ENCODE measurements at regions not wholly inside any gene's neighbourhood (a gene's known extent, or its start where the extent isn't known, plus 50 kb on each side); places are given as distances from the start of the nearest gene placed in this dataset.

- BruUV-seq (replicated peaks) = no TSS peak
- ChIA-PET CTCF (ENCODE audit: low intra/inter-chr PET ratio) (no interaction called here), POLR2A (no interaction called here)
- Histone ChIP-seq H4K20me1 (replicated peaks; ENCODE audit: control insufficient read depth, insufficient read depth, low read length) (no peaks in the 10 kb centered on the region), H3K36me3 (ENCODE audit: control insufficient read depth, insufficient read depth, low read length) (no peaks in the 10 kb centered on the region), H3K9me1 (ENCODE audit: control insufficient read depth, insufficient read depth, low read length) (no peaks in the 10 kb centered on the region), H3K4me2 (ENCODE audit: insufficient read depth, low read length) (no peak overlapping the region), H3K4me3 (no peak overlapping the region), H3K9ac (ENCODE audit: insufficient read depth in 1 of 2, low read depth in 2 of 2, low read length in 2 of 2) (no peak overlapping the region), H2AFZ (ENCODE audit: low read depth, low read length) (no peak overlapping the region), H3K27ac (ENCODE audit: extremely low read depth, low read depth, low read length) (no peak overlapping the region), H3K4me1 (replicated peaks in 1 of 2; ENCODE audit: control insufficient read depth in 2 of 2, insufficient read depth in 2 of 2, low read length in 2 of 2) (no peaks in the 10 kb centered on the region), H3K27me3 (ENCODE audit: control insufficient read depth in 2 of 2, insufficient read depth in 2 of 2, low read length in 2 of 2) (peaks cover 0 to 5% of the 10 kb centered on the region in 2 experiments; a peak in 1 of 5 replicates), H3K79me2 (ENCODE audit: control insufficient read depth, insufficient read depth, low read length) (no peaks in the 10 kb centered on the region), H3K9me3 (replicated peaks; ENCODE audit: control insufficient read depth, insufficient read depth, low read depth, low read length) (no peaks in the 10 kb centered on the region)
- ATAC-seq (no peak), FAIRE-seq (no peak), DNase-seq (ENCODE audit: extremely low read depth in 1 of 4, low spot score in 3 of 4) (no peak)
- in situ Hi-C loops (cut with MboI) = no loop called here
- TF ChIP-seq NELFE (IDR thresholded peaks at IDR 0.05; ENCODE audit: insufficient read depth, insufficient read length) = no peak
- TF ChIP-seq KAT8 (IDR thresholded peaks at IDR 0.05; ENCODE audit: low read depth) = no peak
- TF ChIP-seq ZBTB12 (CRISPR knock-in tag; IDR thresholded peaks at IDR 0.05) = no peak
- TF ChIP-seq STAT5B (CRISPR knock-in tag; IDR thresholded peaks at IDR 0.05) = no peak
- 0% methylated on average over 6 of the region's 6 CpGs for WGBS (ENCODE audit: insufficient coverage, low coverage, missing lambda C conversion rate)
- intact Hi-C loops (cut with micrococcal nuclease) = no loop called here
Measured at GRCh38 chr11:71356280-71356876, 91.8 kb downstream of the DHCR7 start.

GRCh38 chr11:71355281-71355680 lies 92.9 kb downstream of the DHCR7 start:
- 0% methylated on average over 2 of the region's 2 CpGs for WGBS (ENCODE audit: insufficient coverage, low coverage, missing lambda C conversion rate)
- no peak overlapping the region for H3K4me2 ChIP-seq (ENCODE audit: insufficient read depth, low read length)
- DNase-seq (ENCODE audit: extremely low read depth in 1 of 4, low spot score in 3 of 4) (no peak), ATAC-seq (no peak), FAIRE-seq (no peak)
- H3K9ac ChIP-seq (ENCODE audit: insufficient read depth in 1 of 2, low read depth in 2 of 2, low read length in 2 of 2) = no peak overlapping the region
- no peak overlapping the region for H2AFZ ChIP-seq (ENCODE audit: low read depth, low read length)
- CTCF ChIA-PET (ENCODE audit: low intra/inter-chr PET ratio) = no interaction called here
- no peak overlapping the region for H3K4me3 ChIP-seq
- H3K27ac ChIP-seq (ENCODE audit: extremely low read depth, low read depth, low read length) = no peak overlapping the region
- H3K4me1 ChIP-seq (replicated peaks in 1 of 2; ENCODE audit: control insufficient read depth in 2 of 2, insufficient read depth in 2 of 2, low read length in 2 of 2) = no peaks in the 10 kb centered on the region
- H3K9me3 ChIP-seq (replicated peaks; ENCODE audit: control insufficient read depth, insufficient read depth, low read depth, low read length) = no peaks in the 10 kb centered on the region
- POLR2A ChIA-PET = no interaction called here
- H3K36me3 ChIP-seq (ENCODE audit: control insufficient read depth, insufficient read depth, low read length) = no peaks in the 10 kb centered on the region
- intact Hi-C loops (cut with micrococcal nuclease) (no loop called here), in situ Hi-C loops (cut with MboI) (no loop called here)
- H3K79me2 ChIP-seq (ENCODE audit: control insufficient read depth, insufficient read depth, low read length) = no peaks in the 10 kb centered on the region
- H3K9me1 ChIP-seq (ENCODE audit: control insufficient read depth, insufficient read depth, low read length) = no peaks in the 10 kb centered on the region
- BruUV-seq (replicated peaks) = no TSS peak
- H3K27me3 ChIP-seq (ENCODE audit: control insufficient read depth in 2 of 2, insufficient read depth in 2 of 2, low read length in 2 of 2) = peaks cover 0 to 5% of the 10 kb centered on the region in 2 experiments; a peak in 1 of 5 replicates
- no peaks in the 10 kb centered on the region for H4K20me1 ChIP-seq (replicated peaks; ENCODE audit: control insufficient read depth, insufficient read depth, low read length)
- TF ChIP-seq LEF1 (IDR thresholded peaks at IDR 0.05) (no peak), YY1 (IDR thresholded peaks at IDR 0.05; ENCODE audit: borderline replicate concordance in 1 of 3, control insufficient read depth in 1 of 3, extremely low read depth in 1 of 3, insufficient read depth in 3 of 3, insufficient read length in 1 of 3, insufficient replicate concordance in 2 of 3, low read depth in 1 of 3, low read length in 2 of 3) (no peak), SRSF3 (IDR thresholded peaks at IDR 0.05; ENCODE audit: insufficient read depth, low read length) (no peak), ZNF124 (CRISPR knock-in tag; IDR thresholded peaks at IDR 0.05) (no peak), ZNF584 (CRISPR knock-in tag; IDR thresholded peaks at IDR 0.05; ENCODE audit: low read depth) (no peak), ZBTB17 (CRISPR knock-in tag; IDR thresholded peaks at IDR 0.05) (no peak), TRIM24 (IDR thresholded peaks at IDR 0.05) (no peak), CHD2 (IDR thresholded peaks at IDR 0.05; ENCODE audit: low read depth, low read length) (no peak), TEAD1 (CRISPR knock-in tag; IDR thresholded peaks at IDR 0.05) (no peak), NR3C1 (CRISPR knock-in tag; IDR thresholded peaks at IDR 0.05) (no peak), NR2C2 (CRISPR knock-in tag; IDR thresholded peaks at IDR 0.05) (no peak), NR2C2 (tag; IDR thresholded peaks at IDR 0.05) (no peak)
